ENCODE measurements at regions not wholly inside any gene's neighbourhood (a gene's known extent, or its start where the extent isn't known, plus 50 kb on each side); places are given as distances from the start of the nearest gene placed in this dataset.
"Not testable (repeated sequence)": the region's sequence is repeated elsewhere in the genome, so short reads cannot be mapped to it uniquely, and the experiment has no call there.

DNA sequence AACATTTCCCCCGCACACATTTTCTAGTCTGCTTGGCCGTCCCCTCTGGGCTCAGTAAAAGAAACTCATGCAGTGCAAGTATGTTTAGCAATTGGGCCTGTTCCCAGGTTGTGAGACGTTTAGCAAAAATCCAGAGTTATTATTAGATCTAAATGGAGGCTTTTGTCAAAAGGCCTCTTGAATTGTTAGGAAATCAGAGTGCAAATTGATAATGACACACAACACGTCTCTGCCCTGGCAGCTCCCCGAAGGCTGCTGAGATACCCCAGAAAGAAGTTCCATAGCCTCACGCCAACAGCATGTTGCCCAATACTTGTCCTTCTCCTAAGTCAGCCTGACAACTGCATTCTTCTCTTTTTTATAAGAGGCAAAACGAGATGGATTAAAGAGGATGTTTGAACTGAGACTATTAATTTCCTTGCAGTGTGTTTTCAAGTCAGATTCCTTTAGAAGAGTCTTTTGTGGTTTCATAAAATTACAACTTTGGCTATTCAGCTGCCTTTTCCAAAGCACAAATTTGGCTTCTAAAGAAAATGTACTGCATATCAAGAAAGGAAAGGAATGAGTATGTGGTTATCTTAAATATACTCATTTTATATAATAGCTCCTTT lies 202.2 kb downstream of the TRIB2 start:
- H3K4me3 ChIP-seq = no peak overlapping the region
- WGBS (ENCODE audit: insufficient coverage, low coverage, low lambda C conversion rate, missing lambda C conversion rate) = 56% methylated on average over 7 of the region's 7 CpGs
- no peaks in the 10 kb centered on the region for H3K36me3 ChIP-seq
- no peak for TF ChIP-seq POLR2A (IDR thresholded peaks at IDR 0.05)
- TF ChIP-seq, protein P1, sequence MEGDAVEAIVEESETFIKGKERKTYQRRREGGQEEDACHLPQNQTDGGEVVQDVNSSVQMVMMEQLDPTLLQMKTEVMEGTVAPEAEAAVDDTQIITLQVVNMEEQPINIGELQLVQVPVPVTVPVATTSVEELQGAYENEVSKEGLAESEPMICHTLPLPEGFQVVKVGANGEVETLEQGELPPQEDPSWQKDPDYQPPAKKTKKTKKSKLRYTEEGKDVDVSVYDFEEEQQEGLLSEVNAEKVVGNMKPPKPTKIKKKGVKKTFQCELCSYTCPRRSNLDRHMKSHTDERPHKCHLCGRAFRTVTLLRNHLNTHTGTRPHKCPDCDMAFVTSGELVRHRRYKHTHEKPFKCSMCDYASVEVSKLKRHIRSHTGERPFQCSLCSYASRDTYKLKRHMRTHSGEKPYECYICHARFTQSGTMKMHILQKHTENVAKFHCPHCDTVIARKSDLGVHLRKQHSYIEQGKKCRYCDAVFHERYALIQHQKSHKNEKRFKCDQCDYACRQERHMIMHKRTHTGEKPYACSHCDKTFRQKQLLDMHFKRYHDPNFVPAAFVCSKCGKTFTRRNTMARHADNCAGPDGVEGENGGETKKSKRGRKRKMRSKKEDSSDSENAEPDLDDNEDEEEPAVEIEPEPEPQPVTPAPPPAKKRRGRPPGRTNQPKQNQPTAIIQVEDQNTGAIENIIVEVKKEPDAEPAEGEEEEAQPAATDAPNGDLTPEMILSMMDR (IDR thresholded peaks at IDR 0.05) = no peak
- no peaks in the 10 kb centered on the region for H3K27me3 ChIP-seq
- DNase-seq (no peak), ATAC-seq (peak in 1 of 4 donors; percentile 32)
- H3K27ac ChIP-seq = no peak overlapping the region
- intact Hi-C loops (cut with DNase I) = no loop called here
- H3K4me1 ChIP-seq = no peaks in the 10 kb centered on the region
- H3K9me3 ChIP-seq = no peaks in the 10 kb centered on the region

DNA sequence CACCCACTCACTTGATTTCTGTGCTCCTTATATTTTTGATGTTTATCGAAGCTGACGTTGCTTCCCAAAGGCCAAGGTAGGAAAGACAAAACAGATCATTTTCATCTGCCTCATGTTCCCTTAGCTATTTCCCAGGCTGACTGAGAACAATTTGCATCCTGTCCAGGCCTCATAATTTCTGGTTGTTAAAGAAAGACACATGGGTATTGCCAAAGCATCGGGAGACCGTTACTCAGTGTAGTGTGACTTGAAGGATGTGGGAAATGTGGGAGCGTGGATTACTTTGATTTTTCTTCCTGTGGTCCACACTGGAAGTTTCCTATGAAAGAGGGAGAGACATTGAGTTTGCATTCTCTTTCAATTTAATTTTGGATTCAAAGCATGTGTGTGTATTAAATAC lies 204.6 kb downstream of the TRIB2 start:
- Histone ChIP-seq H3K9me3 (no peaks in the 10 kb centered on the region), H3K27me3 (no peaks in the 10 kb centered on the region), H3K4me3 (no peak overlapping the region), H3K36me3 (no peaks in the 10 kb centered on the region), H3K27ac (no peak overlapping the region), H3K4me1 (no peaks in the 10 kb centered on the region)
- ATAC-seq = no peak
- DNase-seq = no peak
- WGBS (ENCODE audit: insufficient coverage, low coverage, low lambda C conversion rate, missing lambda C conversion rate) = 74% methylated on average over 5 of the region's 5 CpGs
- intact Hi-C loops (cut with DNase I) = no loop called here
- no peak for TF ChIP-seq POLR2A (IDR thresholded peaks at IDR 0.05)
- TF ChIP-seq, protein P1 (IDR thresholded peaks at IDR 0.05) = no peak

- Histone ChIP-seq H3K27ac (no peak overlapping the region), H3K27me3 (no peaks in the 10 kb centered on the region), H3K36me3 (no peaks in the 10 kb centered on the region), H3K9me3 (no peaks in the 10 kb centered on the region), H3K4me1 (no peaks in the 10 kb centered on the region), H3K4me3 (no peak overlapping the region)
- no peak for ATAC-seq
- no peak for DNase-seq
- no peak for TF ChIP-seq POLR2A (IDR thresholded peaks at IDR 0.05)
- TF ChIP-seq, protein P1 (IDR thresholded peaks at IDR 0.05) = no peak
- WGBS (ENCODE audit: insufficient coverage, low coverage, low lambda C conversion rate, missing lambda C conversion rate) = 57% methylated on average over 4 of the region's 4 CpGs
- intact Hi-C loops (cut with DNase I) = no loop called here
Measured at GRCh38 chr2:12923907-12924610, 207.3 kb downstream of the TRIB2 start.

- DNase-seq; H3K4me1 ChIP-seq; H3K4me3 ChIP-seq; H3K27ac ChIP-seq; ATAC-seq; H3K36me3 ChIP-seq; intact Hi-C loops (cut with DNase I); H3K27me3 ChIP-seq; H3K9me3 ChIP-seq: not testable (repeated sequence)
- 80% methylated on average over 2 of the region's 37 CpGs for WGBS (ENCODE audit: insufficient coverage, low coverage, low lambda C conversion rate, missing lambda C conversion rate)
Measured at GRCh38 chr2:12926641-12927040, 209.9 kb downstream of the TRIB2 start.

- Histone ChIP-seq H3K4me3 (no peak overlapping the region), H3K27ac (no peak overlapping the region), H3K9me3 (no peaks in the 10 kb centered on the region), H3K4me1 (no peaks in the 10 kb centered on the region), H3K36me3 (no peaks in the 10 kb centered on the region), H3K27me3 (no peaks in the 10 kb centered on the region)
- no peak for ATAC-seq
- intact Hi-C loops (cut with DNase I) = no loop called here
- 72% methylated on average over 5 of the region's 5 CpGs for WGBS (ENCODE audit: insufficient coverage, low coverage, low lambda C conversion rate, missing lambda C conversion rate)
- no peak for DNase-seq
- no peak for TF ChIP-seq POLR2A (IDR thresholded peaks at IDR 0.05)
- TF ChIP-seq, protein P1 (IDR thresholded peaks at IDR 0.05) = no peak
Measured at GRCh38 chr2:12928197-12928774, 211.6 kb downstream of the TRIB2 start.

Data from right lobe of liver (tissue), 6 donors.